Upper lobe of right lung (tissue), 1 donor: ENCODE measurements at regions not wholly inside any gene's neighbourhood (a gene's known extent, or its start where the extent isn't known, plus 50 kb on each side); places are given as distances from the start of the nearest gene placed in this dataset.

Source experiments
- ATAC-seq: fragments of 200-7000 bp; cut with Tn5 transposase; one replicate; pipeline ENCODE4 v1.9.1; 2020; ENCODE audit warnings: mild to moderate bottlenecking, moderate library complexity
- DNase-seq: peaks from one replicate; pipeline ENCODE4 v3.0.0-alpha.2; 2020
- H3K27ac ChIP-seq: fragments of 200-600 bp; one replicate; pipeline ENCODE4 v1.8.0; 2022
- H3K27me3 ChIP-seq: fragments of 200-600 bp; one replicate; pipeline ENCODE4 v1.8.0; 2022; ENCODE audit warnings: mild to moderate bottlenecking
- H3K36me3 ChIP-seq: fragments of 200-600 bp; one replicate; pipeline ENCODE4 v1.8.0; 2022
- H3K4me1 ChIP-seq: fragments of 200-600 bp; one replicate; pipeline ENCODE4 v1.8.0; 2022
- H3K4me3 ChIP-seq: fragments of 200-600 bp; one replicate; pipeline ENCODE4 v1.8.0; 2022; ENCODE audit warnings: mild to moderate bottlenecking
- H3K9me3 ChIP-seq: fragments of 200-600 bp; one replicate; pipeline ENCODE4 v1.8.0; 2022
- CTCF ChIP-seq: fragments of 200-600 bp; IDR thresholded peaks from one replicate; pipeline ENCODE4 v1.8.0; 2022; ENCODE audit warnings: antibody characterized with exemption
- intact Hi-C: fragments of 100-400 bp; cut with DNase I; formaldehyde crosslinking; loops from one replicate; pipeline ENCODE4 v1.11.0; 2022
- donor health status: DM: no; HTN: yes; CAD: no; lungs with severe emphysema.

GRCh38 chr9:13557746-13558145 is 278.3 kb upstream of the MPDZ start:
- intact Hi-C loops = no loop called here
- no peak for DNase-seq
- ATAC-seq = no peak
- TF ChIP-seq CTCF = no peak
- no peak overlapping the region for H3K4me3 ChIP-seq
- H3K36me3 ChIP-seq = no peaks in the 10 kb centered on the region
- H3K9me3 ChIP-seq = no peaks in the 10 kb centered on the region
- H3K4me1 ChIP-seq = no peaks in the 10 kb centered on the region
- H3K27ac ChIP-seq = no peak overlapping the region
- no peaks in the 10 kb centered on the region for H3K27me3 ChIP-seq

GRCh38 chr9:13556656-13557055 is 277.2 kb upstream of the MPDZ start:
- Histone ChIP-seq H3K27ac (no peak overlapping the region), H3K9me3 (no peaks in the 10 kb centered on the region), H3K36me3 (no peaks in the 10 kb centered on the region), H3K27me3 (no peaks in the 10 kb centered on the region), H3K4me1 (no peaks in the 10 kb centered on the region), H3K4me3 (no peak overlapping the region)
- intact Hi-C loops = no loop called here
- no peak for TF ChIP-seq CTCF
- ATAC-seq (no peak), DNase-seq (no peak)

GRCh38 chr9:13555989-13556500 is 276.6 kb upstream of the MPDZ start:
- intact Hi-C loops = no loop called here
- Histone ChIP-seq H3K36me3 (no peaks in the 10 kb centered on the region), H3K4me3 (no peak overlapping the region), H3K4me1 (no peaks in the 10 kb centered on the region), H3K9me3 (no peaks in the 10 kb centered on the region), H3K27ac (no peak overlapping the region), H3K27me3 (no peaks in the 10 kb centered on the region)
- no peak for ATAC-seq
- DNase-seq = no peak
- TF ChIP-seq CTCF = no peak

DNA sequence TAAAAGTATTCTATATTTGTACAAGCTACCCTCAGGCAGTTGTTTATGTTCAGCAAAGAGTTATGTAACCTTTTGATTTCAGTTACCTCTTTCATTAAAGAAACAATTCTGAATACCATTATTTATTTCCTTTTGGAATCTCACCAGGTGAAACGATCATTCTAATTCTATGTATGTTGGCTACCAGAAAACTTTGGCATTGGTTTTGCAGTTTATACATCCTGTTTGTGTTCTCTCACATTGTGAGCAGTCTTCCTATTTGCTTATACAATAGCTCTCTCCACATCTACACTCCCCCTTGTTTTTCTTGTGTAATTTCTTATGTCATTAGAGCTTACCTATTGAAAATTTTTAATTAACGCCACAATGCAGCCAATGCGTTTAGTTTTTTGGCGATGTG is 276.0 kb upstream of the MPDZ start:
- DNase-seq (no peak), ATAC-seq (no peak)
- H3K4me1 ChIP-seq = no peaks in the 10 kb centered on the region
- H3K9me3 ChIP-seq = no peaks in the 10 kb centered on the region
- intact Hi-C loops = no loop called here
- no peak overlapping the region for H3K27ac ChIP-seq
- no peak overlapping the region for H3K4me3 ChIP-seq
- no peak for TF ChIP-seq CTCF
- no peaks in the 10 kb centered on the region for H3K27me3 ChIP-seq
- no peaks in the 10 kb centered on the region for H3K36me3 ChIP-seq

GRCh38 chr9:13554626-13555025 is 275.1 kb upstream of the MPDZ start:
- H3K9me3 ChIP-seq = no peaks in the 10 kb centered on the region
- no peaks in the 10 kb centered on the region for H3K4me1 ChIP-seq
- intact Hi-C loops = no loop called here
- DNase-seq = no peak
- TF ChIP-seq CTCF = no peak
- H3K4me3 ChIP-seq = no peak overlapping the region
- no peak overlapping the region for H3K27ac ChIP-seq
- no peaks in the 10 kb centered on the region for H3K27me3 ChIP-seq
- no peaks in the 10 kb centered on the region for H3K36me3 ChIP-seq
- ATAC-seq = no peak

DNA sequence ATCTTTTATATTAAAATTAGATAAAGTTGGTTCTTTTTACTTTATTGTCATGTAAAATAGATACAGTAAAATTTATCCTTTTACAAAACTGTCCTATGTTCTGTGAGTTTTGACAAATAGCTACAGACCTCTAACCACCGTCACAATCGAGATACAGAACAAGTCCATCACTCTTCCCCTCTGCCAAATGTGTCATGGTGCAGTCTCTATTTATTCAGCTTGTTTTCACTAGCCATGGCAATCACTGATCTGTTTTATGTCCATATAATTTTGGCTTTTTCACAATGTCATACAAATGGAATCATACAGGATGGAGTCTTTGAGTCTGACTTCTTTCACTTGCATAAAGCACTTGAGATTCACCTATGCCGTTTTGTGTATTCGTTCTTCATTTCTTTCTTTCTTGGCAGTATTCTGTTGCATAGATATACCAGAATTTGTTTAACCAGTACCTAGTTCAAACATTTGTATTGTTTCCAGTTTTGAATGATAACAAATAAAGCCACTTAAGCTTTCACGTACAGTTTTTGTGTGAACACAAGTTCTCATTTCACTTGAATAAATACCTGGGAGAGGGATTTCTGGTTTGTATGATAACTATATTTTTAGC is 273.2 kb upstream of the MPDZ start:
- Histone ChIP-seq H3K27me3 (no peaks in the 10 kb centered on the region), H3K4me1 (no peaks in the 10 kb centered on the region), H3K4me3 (no peak overlapping the region), H3K9me3 (no peaks in the 10 kb centered on the region), H3K27ac (no peak overlapping the region), H3K36me3 (no peaks in the 10 kb centered on the region)
- intact Hi-C loops = no loop called here
- no peak for TF ChIP-seq CTCF
- ATAC-seq (no peak), DNase-seq (no peak)
